ENCODE measurements at regions not wholly inside any gene's neighbourhood (a gene's known extent, or its start where the extent isn't known, plus 50 kb on each side); places are given as distances from the start of the nearest gene placed in this dataset.

GRCh38 chr3:194961571-194961970 is 275.9 kb downstream of the FAM43A start:
- H3K4me3 ChIP-seq (ENCODE audit: low read depth, low read length), result no peak overlapping the region

GRCh38 chr3:194962056-194962455 is 276.4 kb downstream of the FAM43A start:
- DNase-seq (ENCODE audit: extremely low spot score), result no peak
- no peaks in the 10 kb centered on the region for H3K36me3 ChIP-seq (ENCODE audit: insufficient read depth)
- no peaks in the 10 kb centered on the region for H3K4me1 ChIP-seq (ENCODE audit: insufficient read depth)
- WGBS, result 82% methylated on average over 2 of the region's 2 CpGs
- H3K27ac ChIP-seq (ENCODE audit: low read depth), result no peak overlapping the region
- H3K4me3 ChIP-seq (ENCODE audit: low read depth, low read length), result no peak overlapping the region

More at GRCh38 chr3:194961571-194961970, 275.9 kb downstream of the FAM43A start:
- Histone ChIP-seq H3K27ac (ENCODE audit: low read depth) (no peak overlapping the region), H3K36me3 (ENCODE audit: insufficient read depth) (no peaks in the 10 kb centered on the region), H3K4me1 (ENCODE audit: insufficient read depth) (no peaks in the 10 kb centered on the region)
- DNase-seq (ENCODE audit: extremely low spot score), result no peak
- WGBS, result 64% methylated on average over 6 of the region's 6 CpGs

- DNase-seq (ENCODE audit: extremely low spot score), result no peak
- WGBS, result 93% methylated on average over 3 of the region's 3 CpGs
- Histone ChIP-seq H3K4me1 (ENCODE audit: insufficient read depth) (no peaks in the 10 kb centered on the region), H3K36me3 (ENCODE audit: insufficient read depth) (no peaks in the 10 kb centered on the region), H3K4me3 (ENCODE audit: low read depth, low read length) (no peak overlapping the region), H3K27ac (ENCODE audit: low read depth) (no peak overlapping the region)
These were observed 279.1 kb downstream of the FAM43A start for GRCh38 chr3:194964809-194965208.

GRCh38 chr3:194967151-194968117 is 281.8 kb downstream of the FAM43A start:
- no peaks in the 10 kb centered on the region for H3K4me1 ChIP-seq (ENCODE audit: insufficient read depth)
- no peak for DNase-seq (ENCODE audit: extremely low spot score)
- WGBS, result 61% methylated on average over 17 of the region's 17 CpGs
- no peak overlapping the region for H3K27ac ChIP-seq (ENCODE audit: low read depth)
- no peaks in the 10 kb centered on the region for H3K36me3 ChIP-seq (ENCODE audit: insufficient read depth)
- no peak overlapping the region for H3K4me3 ChIP-seq (ENCODE audit: low read depth, low read length)

- 98% methylated on average over 4 of the region's 4 CpGs for WGBS
- no peaks in the 10 kb centered on the region for H3K4me1 ChIP-seq (ENCODE audit: insufficient read depth)
- H3K27ac ChIP-seq (ENCODE audit: low read depth), result no peak overlapping the region
- no peak for DNase-seq (ENCODE audit: extremely low spot score)
- no peak overlapping the region for H3K4me3 ChIP-seq (ENCODE audit: low read depth, low read length)
- no peaks in the 10 kb centered on the region for H3K36me3 ChIP-seq (ENCODE audit: insufficient read depth)
These were observed 284.4 kb downstream of the FAM43A start for GRCh38 chr3:194970066-194970465.

- Histone ChIP-seq H3K27ac (ENCODE audit: low read depth) (no peak overlapping the region), H3K36me3 (ENCODE audit: insufficient read depth) (no peaks in the 10 kb centered on the region), H3K4me1 (ENCODE audit: insufficient read depth) (no peaks in the 10 kb centered on the region), H3K4me3 (ENCODE audit: low read depth, low read length) (no peak overlapping the region)
- DNase-seq (ENCODE audit: extremely low spot score), result no peak
- WGBS, result 82% methylated on average over 5 of the region's 5 CpGs
These were observed 285.3 kb downstream of the FAM43A start for GRCh38 chr3:194971009-194971408.

GRCh38 chr3:194971965-194972364 is 286.3 kb downstream of the FAM43A start:
- DNase-seq (ENCODE audit: extremely low spot score), result no peak
- WGBS, result 93% methylated on average over 6 of the region's 6 CpGs
- no peak overlapping the region for H3K27ac ChIP-seq (ENCODE audit: low read depth)
- H3K4me1 ChIP-seq (ENCODE audit: insufficient read depth), result no peaks in the 10 kb centered on the region
- no peak overlapping the region for H3K4me3 ChIP-seq (ENCODE audit: low read depth, low read length)
- H3K36me3 ChIP-seq (ENCODE audit: insufficient read depth), result no peaks in the 10 kb centered on the region

- no peak for DNase-seq (ENCODE audit: extremely low spot score)
- 48% methylated on average over 6 of the region's 6 CpGs for WGBS
- Histone ChIP-seq H3K4me1 (ENCODE audit: insufficient read depth) (no peaks in the 10 kb centered on the region), H3K27ac (ENCODE audit: low read depth) (no peak overlapping the region), H3K36me3 (ENCODE audit: insufficient read depth) (no peaks in the 10 kb centered on the region), H3K4me3 (ENCODE audit: low read depth, low read length) (no peak overlapping the region)
These were observed 287.0 kb downstream of the FAM43A start for GRCh38 chr3:194972641-194973040.

- Histone ChIP-seq H3K4me3 (ENCODE audit: low read depth, low read length) (no peak overlapping the region), H3K4me1 (ENCODE audit: insufficient read depth) (no peaks in the 10 kb centered on the region), H3K27ac (ENCODE audit: low read depth) (no peak overlapping the region), H3K36me3 (ENCODE audit: insufficient read depth) (no peaks in the 10 kb centered on the region)
- WGBS, result 84% methylated on average over 12 of the region's 12 CpGs
- no peak for DNase-seq (ENCODE audit: extremely low spot score)
These were observed 287.8 kb downstream of the FAM43A start for GRCh38 chr3:194973366-194974000.

- H3K4me3 ChIP-seq (ENCODE audit: low read depth, low read length), result no peak overlapping the region
- H3K27ac ChIP-seq (ENCODE audit: low read depth), result no peak overlapping the region
- no peaks in the 10 kb centered on the region for H3K36me3 ChIP-seq (ENCODE audit: insufficient read depth)
- 94% methylated on average over 9 of the region's 9 CpGs for WGBS
- DNase-seq (ENCODE audit: extremely low spot score), result no peak
- no peaks in the 10 kb centered on the region for H3K4me1 ChIP-seq (ENCODE audit: insufficient read depth)
These were observed 288.9 kb downstream of the FAM43A start for GRCh38 chr3:194974468-194975135.

GRCh38 chr3:194976049-194976451 is 290.4 kb downstream of the FAM43A start:
- no peaks in the 10 kb centered on the region for H3K36me3 ChIP-seq (ENCODE audit: insufficient read depth)
- H3K4me3 ChIP-seq (ENCODE audit: low read depth, low read length), result no peak overlapping the region
- no peak overlapping the region for H3K27ac ChIP-seq (ENCODE audit: low read depth)
- no peak for DNase-seq (ENCODE audit: extremely low spot score)
- WGBS, result 88% methylated on average over 5 of the region's 5 CpGs
- H3K4me1 ChIP-seq (ENCODE audit: insufficient read depth), result no peaks in the 10 kb centered on the region

- Histone ChIP-seq H3K4me3 (ENCODE audit: low read depth, low read length) (no peak overlapping the region), H3K27ac (ENCODE audit: low read depth) (no peak overlapping the region), H3K4me1 (ENCODE audit: insufficient read depth) (no peaks in the 10 kb centered on the region), H3K36me3 (ENCODE audit: insufficient read depth) (no peaks in the 10 kb centered on the region)
- DNase-seq (ENCODE audit: extremely low spot score), result no peak
- 65% methylated on average over 7 of the region's 7 CpGs for WGBS
These were observed 291.2 kb downstream of the FAM43A start for GRCh38 chr3:194976874-194977273.

GRCh38 chr3:194977356-194977755 is 291.7 kb downstream of the FAM43A start:
- Histone ChIP-seq H3K4me1 (ENCODE audit: insufficient read depth) (no peaks in the 10 kb centered on the region), H3K27ac (ENCODE audit: low read depth) (no peak overlapping the region), H3K4me3 (ENCODE audit: low read depth, low read length) (no peak overlapping the region), H3K36me3 (ENCODE audit: insufficient read depth) (no peaks in the 10 kb centered on the region)
- 95% methylated on average over 8 of the region's 8 CpGs for WGBS
- DNase-seq (ENCODE audit: extremely low spot score), result no peak

- no peak for DNase-seq (ENCODE audit: extremely low spot score)
- Histone ChIP-seq H3K4me1 (ENCODE audit: insufficient read depth) (no peaks in the 10 kb centered on the region), H3K36me3 (ENCODE audit: insufficient read depth) (no peaks in the 10 kb centered on the region), H3K4me3 (ENCODE audit: low read depth, low read length) (no peak overlapping the region), H3K27ac (ENCODE audit: low read depth) (no peak overlapping the region)
- WGBS, result 78% methylated on average over 6 of the region's 6 CpGs
These were observed 291.8 kb downstream of the XXYLT1 start for GRCh38 chr3:194979173-194979572.

Measured in urinary bladder (tissue), 3 donors.